ENCODE measurements at regions not wholly inside any gene's neighbourhood (a gene's known extent, or its start where the extent isn't known, plus 50 kb on each side); places are given as distances from the start of the nearest gene placed in this dataset.
"Not testable (repeated sequence)": the region's sequence is repeated elsewhere in the genome, so short reads cannot be mapped to it uniquely, and the experiment has no call there.

DNA sequence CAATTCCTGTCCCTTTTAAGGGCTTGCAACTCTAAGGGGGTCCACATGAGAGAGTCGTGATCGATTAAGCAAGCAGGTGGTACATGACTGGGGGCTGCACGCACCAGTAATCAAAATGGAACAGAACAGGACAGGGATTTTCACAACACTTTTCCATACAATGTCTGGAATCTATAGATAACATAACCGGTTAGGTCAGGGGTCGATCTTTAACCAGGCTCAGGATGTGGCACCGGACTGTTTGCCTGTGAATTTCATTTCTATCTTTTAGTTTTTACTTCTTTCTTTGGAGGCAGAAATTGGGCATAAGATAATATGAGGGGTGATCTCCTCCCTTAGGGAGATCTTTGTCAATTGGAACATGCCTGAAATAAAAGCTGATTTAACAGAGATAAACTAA lies 370.1 kb downstream of the IPMK start:
- no peak for DNase-seq (ENCODE audit: low read depth)
- H3K4me3 ChIP-seq (ENCODE audit: low read depth, low read length), result no peak overlapping the region
- TF ChIP-seq, protein P1, sequence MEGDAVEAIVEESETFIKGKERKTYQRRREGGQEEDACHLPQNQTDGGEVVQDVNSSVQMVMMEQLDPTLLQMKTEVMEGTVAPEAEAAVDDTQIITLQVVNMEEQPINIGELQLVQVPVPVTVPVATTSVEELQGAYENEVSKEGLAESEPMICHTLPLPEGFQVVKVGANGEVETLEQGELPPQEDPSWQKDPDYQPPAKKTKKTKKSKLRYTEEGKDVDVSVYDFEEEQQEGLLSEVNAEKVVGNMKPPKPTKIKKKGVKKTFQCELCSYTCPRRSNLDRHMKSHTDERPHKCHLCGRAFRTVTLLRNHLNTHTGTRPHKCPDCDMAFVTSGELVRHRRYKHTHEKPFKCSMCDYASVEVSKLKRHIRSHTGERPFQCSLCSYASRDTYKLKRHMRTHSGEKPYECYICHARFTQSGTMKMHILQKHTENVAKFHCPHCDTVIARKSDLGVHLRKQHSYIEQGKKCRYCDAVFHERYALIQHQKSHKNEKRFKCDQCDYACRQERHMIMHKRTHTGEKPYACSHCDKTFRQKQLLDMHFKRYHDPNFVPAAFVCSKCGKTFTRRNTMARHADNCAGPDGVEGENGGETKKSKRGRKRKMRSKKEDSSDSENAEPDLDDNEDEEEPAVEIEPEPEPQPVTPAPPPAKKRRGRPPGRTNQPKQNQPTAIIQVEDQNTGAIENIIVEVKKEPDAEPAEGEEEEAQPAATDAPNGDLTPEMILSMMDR (IDR thresholded peaks at IDR 0.05; ENCODE audit: low read depth, low read length, missing control alignments), result no peak

DNA sequence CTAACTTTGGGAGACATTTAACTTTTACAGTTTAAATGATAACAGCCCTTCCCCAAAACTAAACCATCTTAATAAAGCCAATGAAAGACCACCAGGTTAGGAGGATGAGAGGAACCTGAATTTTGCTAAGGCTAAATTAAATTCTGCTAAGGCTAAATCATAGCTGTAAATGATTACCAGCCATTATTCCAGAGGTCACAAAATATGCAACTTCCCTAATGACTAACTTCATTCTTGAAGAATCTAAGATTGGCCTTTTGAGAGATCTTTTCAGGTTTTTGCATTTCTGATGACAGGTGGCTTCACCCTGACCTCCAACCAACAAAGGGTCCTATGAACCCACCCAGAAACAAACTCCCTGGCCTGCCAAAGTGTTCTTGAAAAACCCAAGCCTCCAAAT lies 373.3 kb downstream of the IPMK start:
- TF ChIP-seq, protein P1 (IDR thresholded peaks at IDR 0.05; ENCODE audit: low read depth, low read length, missing control alignments), result no peak

DNA sequence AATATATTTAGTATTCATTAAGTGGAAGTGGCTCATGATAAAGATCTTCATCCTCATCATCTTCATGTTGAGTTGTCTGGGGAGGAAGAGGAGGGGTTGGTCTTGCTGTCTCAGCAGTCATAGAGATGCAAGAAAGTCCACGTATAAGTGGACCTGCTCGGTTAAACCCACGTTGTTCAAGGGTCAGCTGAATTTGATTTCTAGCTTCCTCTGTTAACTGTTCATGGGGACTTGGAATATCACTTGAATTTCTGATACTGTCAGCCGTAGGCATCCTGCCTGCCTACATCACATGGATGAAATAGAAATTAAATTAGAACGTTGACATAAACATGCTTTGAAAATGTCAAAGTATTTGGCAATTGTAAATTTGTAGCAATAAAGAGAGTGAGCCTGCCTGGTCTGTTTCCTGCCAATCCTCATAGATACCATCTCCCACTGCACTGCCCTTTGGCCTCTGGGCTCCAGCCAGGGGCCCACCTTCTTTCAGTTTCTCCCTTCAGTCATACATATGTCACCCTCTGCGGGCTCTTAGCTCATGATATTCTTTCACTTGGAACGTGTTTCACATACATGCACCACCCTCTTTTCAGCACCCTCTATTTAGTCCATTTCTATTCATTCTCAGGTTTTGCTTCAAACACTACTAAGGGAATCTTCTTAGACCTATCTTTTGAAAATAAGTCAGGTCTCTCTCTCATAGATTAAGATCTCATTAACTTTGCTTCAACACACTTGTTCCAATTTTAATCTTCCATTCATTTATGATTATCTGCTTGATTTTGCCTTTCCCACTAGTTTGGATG lies 376.3 kb downstream of the IPMK start:
- TF ChIP-seq, protein P1 (IDR thresholded peaks at IDR 0.05; ENCODE audit: low read depth, low read length, missing control alignments), result no peak
- H3K4me3 ChIP-seq (ENCODE audit: low read depth, low read length), result no peak overlapping the region

More for the DNA sequence above, 373.3 kb downstream of the IPMK start:
- no peak for DNase-seq (ENCODE audit: low read depth)
- H3K4me3 ChIP-seq (ENCODE audit: low read depth, low read length), result no peak overlapping the region

DNA sequence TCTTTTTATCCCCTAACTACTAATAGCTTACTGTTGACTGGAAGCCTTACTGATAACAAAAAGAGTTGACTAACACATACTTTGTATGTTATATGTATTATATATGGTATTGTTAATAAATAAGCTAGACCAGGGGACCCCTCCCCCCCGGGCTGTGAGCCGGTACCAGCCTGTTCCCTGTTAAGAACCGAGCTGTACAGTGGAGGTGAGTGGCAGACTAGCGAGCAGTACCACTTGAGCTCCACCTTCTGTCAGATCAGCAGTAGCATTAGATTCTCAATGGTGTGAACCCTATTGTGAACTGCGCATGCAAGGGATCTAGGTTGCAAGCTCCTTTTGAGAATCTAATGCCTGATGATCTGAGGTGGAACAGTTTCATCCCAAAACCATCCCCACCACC lies 377.0 kb downstream of the IPMK start:
- DNase-seq (ENCODE audit: low read depth), result no peak
- no peak overlapping the region for H3K4me3 ChIP-seq (ENCODE audit: low read depth, low read length)
- TF ChIP-seq, protein P1 (IDR thresholded peaks at IDR 0.05; ENCODE audit: low read depth, low read length, missing control alignments), result no peak

More for the DNA sequence above, 376.3 kb downstream of the IPMK start:
- no peak for DNase-seq (ENCODE audit: low read depth)

DNA sequence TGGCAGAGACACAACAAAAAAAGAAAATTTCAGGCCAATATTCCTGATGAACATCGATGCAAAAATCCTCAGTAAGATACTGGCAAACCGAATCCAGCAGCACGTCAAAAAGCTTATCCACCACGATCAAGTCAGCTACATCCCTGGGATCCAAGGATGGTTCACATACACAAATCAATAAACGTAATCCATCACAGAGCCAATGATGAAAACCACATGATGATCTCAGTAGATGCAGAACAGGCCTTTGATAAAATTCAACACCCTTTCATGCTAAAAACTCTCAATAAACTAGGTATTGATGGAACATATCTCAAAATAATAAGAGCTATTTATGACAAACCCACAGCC lies 382.1 kb downstream of the IPMK start:
- not testable (repeated sequence) for H3K4me3 ChIP-seq (ENCODE audit: low read depth, low read length); DNase-seq (ENCODE audit: low read depth)

DNA sequence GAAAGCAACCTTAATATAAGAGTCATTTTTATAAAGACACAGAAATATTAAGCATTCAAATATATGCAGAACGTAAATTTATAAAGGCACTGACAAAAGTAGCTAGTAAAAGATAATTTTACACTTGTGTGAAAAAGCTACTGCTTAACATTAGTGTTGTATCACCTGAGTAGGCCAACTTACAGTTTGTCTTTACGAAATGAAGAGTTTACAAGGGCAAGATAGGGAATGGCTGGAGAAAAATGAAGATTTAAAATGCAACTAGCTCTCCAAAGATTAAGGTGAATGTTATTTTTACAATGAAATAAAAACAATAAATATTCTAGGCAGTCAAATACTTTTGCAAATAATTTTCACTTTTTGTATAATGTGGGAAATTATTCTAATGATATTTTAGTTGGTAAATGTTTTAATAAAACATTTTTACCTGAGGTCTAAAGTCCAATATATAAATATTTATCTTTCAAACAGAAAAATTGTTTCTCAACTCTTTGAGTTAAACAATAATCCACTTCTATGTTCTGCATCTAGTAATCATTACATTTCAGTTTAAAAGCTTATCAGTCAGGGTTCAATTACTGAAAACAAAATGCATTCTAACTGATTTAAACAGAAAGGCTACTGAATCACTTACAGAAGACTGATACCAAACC lies 382.6 kb downstream of the IPMK start:
- TF ChIP-seq, protein P1 (IDR thresholded peaks at IDR 0.05; ENCODE audit: low read depth, low read length, missing control alignments), result no peak
- no peak for DNase-seq (ENCODE audit: low read depth)
- no peak overlapping the region for H3K4me3 ChIP-seq (ENCODE audit: low read depth, low read length)

DNA sequence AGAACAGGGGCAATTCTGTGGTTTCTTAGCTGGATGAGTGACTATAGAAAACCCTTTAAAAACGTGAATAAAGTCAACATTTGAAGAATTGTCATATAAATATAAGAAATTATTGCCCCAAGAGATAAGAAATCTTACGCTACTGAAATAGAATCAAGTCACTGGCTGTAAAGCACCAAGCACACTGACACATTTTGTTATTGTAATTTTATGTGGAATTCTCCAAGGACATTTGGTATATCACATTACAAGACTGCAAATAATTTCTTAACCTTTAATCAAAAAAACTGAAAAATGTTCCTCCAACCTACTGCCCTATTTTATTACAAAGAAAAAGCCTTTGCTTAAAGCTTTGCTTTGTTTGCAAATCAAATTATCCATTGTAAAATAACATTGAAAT lies 383.3 kb downstream of the IPMK start:
- TF ChIP-seq, protein P1 (IDR thresholded peaks at IDR 0.05; ENCODE audit: low read depth, low read length, missing control alignments), result no peak
- H3K4me3 ChIP-seq (ENCODE audit: low read depth, low read length), result no peak overlapping the region
- DNase-seq (ENCODE audit: low read depth), result no peak

Measured in GM12864 (cell line).